Endothelial cell (in vitro differentiated cells): ENCODE measurements at regions not wholly inside any gene's neighbourhood (a gene's known extent, or its start where the extent isn't known, plus 50 kb on each side); places are given as distances from the start of the nearest gene placed in this dataset.
"Not testable (repeated sequence)": the region's sequence is repeated elsewhere in the genome, so short reads cannot be mapped to it uniquely, and the experiment has no call there.

Experiments
- DNase-seq: peaks from one replicate; pipeline ENCODE4 v3.0.0; 2021; ENCODE audit warnings: low spot score
- H3K27ac Mint-ChIP-seq: one replicate; pipeline ENCODE4 v1.8.0; 2021; ENCODE audit warnings: mixed read lengths, inconsistent platforms; ENCODE audit not compliant: unreplicated experiment
- H3K27me3 Mint-ChIP-seq: one replicate; pipeline ENCODE4 v1.8.0; 2021; ENCODE audit warnings: mild to moderate bottlenecking, moderate library complexity, mixed read lengths, inconsistent platforms; ENCODE audit not compliant: unreplicated experiment
- H3K36me3 Mint-ChIP-seq: one replicate; pipeline ENCODE4 v1.8.0; 2021; ENCODE audit warnings: mild to moderate bottlenecking, low read depth, mixed read lengths, inconsistent platforms; ENCODE audit not compliant: unreplicated experiment
- H3K4me1 Mint-ChIP-seq: one replicate; pipeline ENCODE4 v1.8.0; 2021; ENCODE audit warnings: mild to moderate bottlenecking, mixed read lengths, inconsistent platforms; ENCODE audit not compliant: unreplicated experiment
- H3K4me3 Mint-ChIP-seq: one replicate; pipeline ENCODE4 v1.8.0; 2021; ENCODE audit warnings: mild to moderate bottlenecking, mixed read lengths, inconsistent platforms; ENCODE audit not compliant: unreplicated experiment
- H3K9me3 Mint-ChIP-seq: one replicate; pipeline ENCODE4 v1.8.0; 2021; ENCODE audit warnings: mixed read lengths, inconsistent platforms; ENCODE audit not compliant: unreplicated experiment
- TF ChIP-seq, protein P1 (sequence below): fragments of 200-600 bp; sonication (generic); IDR thresholded peaks from one replicate; pipeline ENCODE4 v1.5.0; 2021; ENCODE audit warnings: antibody characterized with exemption; ENCODE audit not compliant: unreplicated experiment

DNA sequence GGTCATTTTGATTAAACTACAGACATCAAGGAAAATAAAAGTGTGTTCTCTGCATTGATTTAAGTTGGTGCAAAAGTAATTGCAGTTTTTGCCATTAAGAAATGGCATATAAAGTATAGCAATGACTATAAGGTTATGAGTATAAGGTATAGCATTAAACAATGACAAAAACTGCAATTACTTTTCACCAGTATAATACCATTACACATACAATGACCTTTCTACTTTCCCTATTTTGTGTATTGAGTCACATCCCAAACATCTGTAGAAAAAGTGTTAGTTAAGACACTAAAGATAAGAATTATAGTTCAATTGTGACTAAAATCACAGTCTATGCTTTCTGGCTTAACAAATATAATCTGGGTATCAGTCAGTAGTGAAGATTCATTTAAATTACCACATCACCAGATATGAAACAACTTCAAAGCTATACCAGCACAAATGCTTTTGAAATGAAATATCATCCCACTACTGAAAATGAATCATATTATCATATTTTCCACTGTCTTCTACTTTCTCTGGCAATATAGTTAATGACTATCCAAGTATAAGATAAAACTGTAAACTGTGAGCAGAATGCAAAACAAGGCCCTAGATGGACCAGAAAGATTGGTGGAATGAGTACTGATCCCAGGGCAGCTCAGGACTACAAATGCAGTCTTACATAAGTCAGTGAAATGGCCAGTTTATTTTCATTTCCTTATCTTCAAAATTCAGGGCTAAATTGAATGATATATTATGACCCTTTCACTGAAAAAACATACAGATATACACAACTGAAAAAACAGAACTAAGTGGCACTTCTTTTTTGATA, 241.1 kb downstream of the ANTXR2 start:
- H3K27me3 Mint-ChIP-seq, result peaks cover 1% of the 10 kb centered on the region
- H3K4me1 Mint-ChIP-seq, result peaks cover 18% of the 10 kb centered on the region
- H3K9me3 Mint-ChIP-seq, result no peaks in the 10 kb centered on the region
- H3K27ac Mint-ChIP-seq, result no peak overlapping the region
- DNase-seq, result no peak
- TF ChIP-seq, protein P1, sequence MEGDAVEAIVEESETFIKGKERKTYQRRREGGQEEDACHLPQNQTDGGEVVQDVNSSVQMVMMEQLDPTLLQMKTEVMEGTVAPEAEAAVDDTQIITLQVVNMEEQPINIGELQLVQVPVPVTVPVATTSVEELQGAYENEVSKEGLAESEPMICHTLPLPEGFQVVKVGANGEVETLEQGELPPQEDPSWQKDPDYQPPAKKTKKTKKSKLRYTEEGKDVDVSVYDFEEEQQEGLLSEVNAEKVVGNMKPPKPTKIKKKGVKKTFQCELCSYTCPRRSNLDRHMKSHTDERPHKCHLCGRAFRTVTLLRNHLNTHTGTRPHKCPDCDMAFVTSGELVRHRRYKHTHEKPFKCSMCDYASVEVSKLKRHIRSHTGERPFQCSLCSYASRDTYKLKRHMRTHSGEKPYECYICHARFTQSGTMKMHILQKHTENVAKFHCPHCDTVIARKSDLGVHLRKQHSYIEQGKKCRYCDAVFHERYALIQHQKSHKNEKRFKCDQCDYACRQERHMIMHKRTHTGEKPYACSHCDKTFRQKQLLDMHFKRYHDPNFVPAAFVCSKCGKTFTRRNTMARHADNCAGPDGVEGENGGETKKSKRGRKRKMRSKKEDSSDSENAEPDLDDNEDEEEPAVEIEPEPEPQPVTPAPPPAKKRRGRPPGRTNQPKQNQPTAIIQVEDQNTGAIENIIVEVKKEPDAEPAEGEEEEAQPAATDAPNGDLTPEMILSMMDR, result no peak
- no peak overlapping the region for H3K4me3 Mint-ChIP-seq
- H3K36me3 Mint-ChIP-seq, result no peaks in the 10 kb centered on the region

DNA sequence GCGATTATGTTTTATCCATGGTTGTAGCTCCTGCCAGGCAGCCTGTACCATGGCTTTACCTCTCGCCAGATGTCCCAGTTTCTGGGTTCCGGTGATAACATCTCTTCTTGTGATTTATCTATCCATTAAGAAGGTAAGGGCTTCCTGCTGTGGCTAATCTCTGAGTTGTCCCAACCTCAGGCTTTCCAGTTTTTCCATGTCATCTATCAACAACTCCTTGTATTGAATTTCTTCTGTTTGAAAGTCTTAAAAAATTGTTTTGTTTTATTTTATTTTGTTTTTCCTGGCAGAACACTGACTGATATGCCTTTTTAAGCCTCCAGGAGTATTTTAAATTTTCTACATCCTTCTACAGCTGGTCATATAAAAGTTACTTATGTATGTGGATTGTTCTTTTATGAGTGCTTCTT, 241.9 kb downstream of the ANTXR2 start:
- DNase-seq, result no peak
- TF ChIP-seq, protein P1, result no peak
- H3K4me1 Mint-ChIP-seq, result peaks cover 18% of the 10 kb centered on the region
- no peaks in the 10 kb centered on the region for H3K27me3 Mint-ChIP-seq
- no peak overlapping the region for H3K27ac Mint-ChIP-seq
- H3K36me3 Mint-ChIP-seq, result no peaks in the 10 kb centered on the region
- no peak overlapping the region for H3K4me3 Mint-ChIP-seq
- H3K9me3 Mint-ChIP-seq, result no peaks in the 10 kb centered on the region

DNA sequence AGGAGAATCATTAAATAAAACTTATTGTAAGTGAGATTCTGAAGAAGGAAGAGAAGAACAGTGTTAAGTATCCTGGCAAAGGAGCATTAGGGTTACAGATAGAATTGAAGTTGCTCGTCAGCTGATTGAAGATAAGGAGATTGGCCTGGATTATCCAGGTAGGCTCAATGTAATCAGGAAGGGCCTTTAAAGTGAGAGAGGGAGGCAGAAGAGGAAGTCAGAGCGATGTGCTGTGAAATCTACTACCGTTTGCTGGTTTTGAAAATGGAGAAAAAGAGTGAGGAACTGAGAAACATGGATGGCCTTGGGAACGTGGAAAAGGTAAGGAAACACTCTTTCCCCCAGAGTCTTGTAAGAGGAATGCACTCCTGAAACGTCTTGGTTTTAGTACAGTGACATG, 245.7 kb downstream of the ANTXR2 start:
- H3K27me3 Mint-ChIP-seq, result no peaks in the 10 kb centered on the region
- no peak overlapping the region for H3K27ac Mint-ChIP-seq
- H3K9me3 Mint-ChIP-seq, result no peaks in the 10 kb centered on the region
- H3K4me1 Mint-ChIP-seq, result peaks cover 18% of the 10 kb centered on the region
- H3K4me3 Mint-ChIP-seq, result no peak overlapping the region
- DNase-seq, result no peak
- H3K36me3 Mint-ChIP-seq, result no peaks in the 10 kb centered on the region
- TF ChIP-seq, protein P1, result no peak

DNA sequence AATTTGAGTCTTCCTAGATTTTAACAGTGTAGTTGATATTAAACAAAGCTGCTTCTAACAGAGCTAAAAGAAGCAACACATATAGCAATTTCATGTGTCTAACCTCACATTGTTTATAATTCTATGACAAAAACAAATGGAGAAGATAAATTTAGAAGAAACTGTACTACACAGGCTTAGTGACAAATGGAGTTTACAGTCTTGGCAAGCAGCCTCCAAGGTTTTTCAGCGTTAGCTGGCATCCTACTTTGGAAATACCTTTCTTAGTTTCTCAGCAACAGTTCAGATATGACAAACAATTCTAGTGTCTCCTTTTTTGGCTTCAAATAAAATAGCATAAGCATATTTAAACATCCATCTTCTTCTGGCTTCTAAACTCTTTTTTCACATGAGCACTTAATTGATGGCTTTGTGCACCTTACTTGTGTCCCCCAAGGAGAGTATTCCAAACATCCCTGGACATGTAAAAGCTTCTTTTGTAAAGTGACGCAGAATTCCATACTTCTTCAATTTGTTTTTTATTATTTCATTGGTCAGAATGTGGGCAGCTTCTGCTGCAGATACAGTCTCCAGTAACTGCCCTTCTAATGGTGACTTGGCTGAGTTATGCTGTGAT, 249.8 kb downstream of the ANTXR2 start:
- H3K4me3 Mint-ChIP-seq, result no peak overlapping the region
- peaks cover 9% of the 10 kb centered on the region for H3K4me1 Mint-ChIP-seq
- H3K27me3 Mint-ChIP-seq, result no peaks in the 10 kb centered on the region
- TF ChIP-seq, protein P1, result no peak
- H3K36me3 Mint-ChIP-seq, result no peaks in the 10 kb centered on the region
- H3K27ac Mint-ChIP-seq, result no peak overlapping the region
- no peak for DNase-seq
- H3K9me3 Mint-ChIP-seq, result no peaks in the 10 kb centered on the region

DNA sequence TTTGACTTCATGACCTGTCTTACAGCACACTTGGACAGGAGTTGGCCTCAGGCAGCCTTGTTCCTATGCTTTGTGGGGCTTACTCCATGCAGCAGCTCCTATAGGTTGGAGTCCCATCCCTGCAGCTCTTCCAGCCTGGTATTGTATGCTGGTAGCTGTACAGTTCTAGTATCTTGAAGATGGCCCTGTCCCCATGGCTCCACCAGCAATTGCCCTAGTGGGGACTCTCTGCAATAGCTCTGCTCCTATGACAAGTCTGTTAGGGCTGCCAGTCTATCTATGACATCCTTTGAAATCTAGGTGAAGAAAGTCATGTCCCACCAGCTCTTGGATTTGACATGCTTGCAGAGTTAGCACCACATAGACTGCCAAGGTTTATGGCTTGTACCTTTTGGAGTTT, 252.6 kb downstream of the ANTXR2 start:
- H3K27me3 Mint-ChIP-seq, result no peaks in the 10 kb centered on the region
- no peaks in the 10 kb centered on the region for H3K4me1 Mint-ChIP-seq
- no peaks in the 10 kb centered on the region for H3K36me3 Mint-ChIP-seq
- H3K27ac Mint-ChIP-seq, result no peak overlapping the region
- no peak for DNase-seq
- no peak overlapping the region for H3K4me3 Mint-ChIP-seq
- TF ChIP-seq, protein P1, result no peak
- no peaks in the 10 kb centered on the region for H3K9me3 Mint-ChIP-seq

DNA sequence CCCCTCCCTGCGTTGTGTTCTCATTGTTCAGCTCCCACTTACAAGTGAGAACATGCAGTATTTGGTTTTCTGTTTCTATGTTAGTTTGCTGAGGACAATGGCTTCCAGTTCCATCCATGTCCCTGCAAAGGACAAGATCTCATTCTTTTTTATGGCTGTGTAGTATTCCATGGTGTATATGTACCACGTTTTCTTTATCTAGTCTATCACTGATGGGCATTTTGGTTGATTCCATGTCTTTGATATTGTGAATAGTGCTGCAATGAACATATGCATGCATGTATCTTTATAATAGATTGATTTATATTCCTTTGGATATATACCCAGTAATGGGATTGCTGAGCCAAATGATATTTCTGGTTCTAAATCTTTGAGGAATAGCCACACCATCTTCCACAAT, 265.1 kb downstream of the ANTXR2 start:
- DNase-seq, H3K27ac Mint-ChIP-seq, H3K9me3 Mint-ChIP-seq, H3K4me1 Mint-ChIP-seq, H3K4me3 Mint-ChIP-seq, H3K36me3 Mint-ChIP-seq, H3K27me3 Mint-ChIP-seq: not testable (repeated sequence)
